T follicular helper cell (primary cell): ENCODE measurements at regions not wholly inside any gene's neighbourhood (a gene's known extent, or its start where the extent isn't known, plus 50 kb on each side); places are given as distances from the start of the nearest gene placed in this dataset.

Source experiments
- DNase-seq: peaks from one replicate; pipeline ENCODE4 v3.0.0-alpha.2; 2020; ENCODE audit warnings: low read depth

- DNase-seq, result no peak
Measured at GRCh38 chr6:39992861-39993622, 58.8 kb upstream of the MOCS1 start.
